IMR-90 (cell line): ENCODE measurements at regions not wholly inside any gene's neighbourhood (a gene's known extent, or its start where the extent isn't known, plus 50 kb on each side); places are given as distances from the start of the nearest gene placed in this dataset.

Experiments used
- ATAC-seq: fragments of 200-7000 bp; cut with Tn5 transposase; 2 replicates; pipeline ENCODE4 v1.9.1; 2020; ENCODE audit warnings: low read depth, mild to moderate bottlenecking, moderate library complexity
- BruUV-seq: library from RNA; stranded (reverse); fragments of 400-500 nt; replicated peaks from 2 replicates; lab custom pipeline; 2021; lab: Mats Ljungman, UMichigan
- CTCF ChIA-PET: fragments of 300-600 bp; formaldehyde crosslinking; extraction: SDS; loops from one replicate; lab custom pipeline; 2021; ENCODE audit warnings: antibody characterized with exemption; lab: Yijun Ruan, JAX
- POLR2A ChIA-PET: fragments of 300-600 bp; sonication (Branson Sonifier 250); formaldehyde crosslinking; loops from one replicate; lab custom pipeline; 2022; ENCODE audit warnings: antibody characterized with exemption; ENCODE audit not compliant: unreplicated experiment; lab: Charles Lee
- DNase-seq: peaks from one replicate; pipeline ENCODE4 v3.0.0; 2013
- H2AFZ ChIP-seq: replicated peaks from 2 replicates; pipeline ENCODE3; 2013; ENCODE audit warnings: low read length, mild to moderate bottlenecking; ENCODE audit not compliant: poor library complexity
- H2AK5ac ChIP-seq: 2 replicates; pipeline ENCODE4 v1.6.1; 2013; ENCODE audit warnings: low read depth, low read length, inconsistent platforms
- H2AK9ac ChIP-seq: replicated peaks from 2 replicates; pipeline ENCODE3; 2013; ENCODE audit warnings: mild to moderate bottlenecking, low read depth, low read length, moderate library complexity; ENCODE audit not compliant: poor library complexity
- H2BK120ac ChIP-seq: 2 replicates; pipeline ENCODE4 v1.6.1; 2013; ENCODE audit warnings: low read depth, low read length, inconsistent platforms
- H2BK15ac ChIP-seq: 3 replicates; pipeline ENCODE4 v1.6.1; 2013; ENCODE audit warnings: low read depth, low read length, inconsistent platforms
- H2BK20ac ChIP-seq: 2 replicates; pipeline ENCODE4 v1.6.1; 2013; ENCODE audit warnings: low read depth, mild to moderate bottlenecking, inconsistent platforms, low read length, moderate library complexity
- H2BK5ac ChIP-seq: 2 replicates; pipeline ENCODE4 v1.6.1; 2013; ENCODE audit warnings: mild to moderate bottlenecking, low read depth, low read length, inconsistent platforms; ENCODE audit not compliant: poor library complexity, severe bottlenecking
- H3K14ac ChIP-seq: replicated peaks from 2 replicates; pipeline ENCODE4 v1.6.1; 2013; ENCODE audit warnings: low read depth, low read length, inconsistent platforms
- H3K18ac ChIP-seq: 2 replicates; pipeline ENCODE4 v1.6.1; 2013; ENCODE audit warnings: low read depth, low read length, control low read depth
- H3K23ac ChIP-seq: 2 replicates; pipeline ENCODE4 v1.6.1; 2013; ENCODE audit warnings: low read depth, low read length, inconsistent platforms
- H3K27ac ChIP-seq: 2 replicates; pipeline ENCODE4 v1.5.1; 2013; ENCODE audit warnings: mild to moderate bottlenecking, control low read depth, low read length; ENCODE audit not compliant: insufficient read depth
- H3K27me3 ChIP-seq: 2 replicates; pipeline ENCODE4 v1.6.1; 2013; ENCODE audit warnings: low read length; ENCODE audit not compliant: control insufficient read depth, insufficient read depth
- H3K36me3 ChIP-seq: 2 replicates; pipeline ENCODE4 v1.6.1; 2013; ENCODE audit warnings: low read length, mixed read lengths; ENCODE audit not compliant: control insufficient read depth, insufficient read depth
- H3K4ac ChIP-seq: 2 replicates; pipeline ENCODE4 v1.6.1; 2013; ENCODE audit warnings: low read depth, low read length, inconsistent platforms
- H3K4me1 ChIP-seq: 2 replicates; pipeline ENCODE4 v1.6.1; 2013; ENCODE audit warnings: low read length, mixed read lengths; ENCODE audit not compliant: control insufficient read depth, insufficient read depth
- H3K4me2 ChIP-seq: 2 replicates; pipeline ENCODE4 v1.6.1; 2013; ENCODE audit warnings: low read depth, mild to moderate bottlenecking, control low read depth, low read length, moderate library complexity
- H3K4me3 ChIP-seq: 2 replicates; pipeline ENCODE4 v1.5.1; 2013; ENCODE audit warnings: low read depth, mild to moderate bottlenecking, control low read depth, low read length, moderate library complexity; ENCODE audit not compliant: insufficient read depth
- H3K56ac ChIP-seq: 2 replicates; pipeline ENCODE4 v1.6.1; 2013; ENCODE audit warnings: low read length, inconsistent platforms; ENCODE audit not compliant: insufficient read depth; ENCODE audit errors: extremely low read depth
- H3K79me1 ChIP-seq, 2 experiments: 2 replicates each; pipeline ENCODE4 v1.6.1; 2013; ENCODE audit warnings: low read length in 2 of 2, inconsistent platforms in 1 of 2, low read depth in 1 of 2
- H3K9ac ChIP-seq: 2 replicates; pipeline ENCODE4 v1.6.1; 2013; ENCODE audit warnings: low read depth, low read length, control low read depth
- H3K9me1 ChIP-seq: 2 replicates; pipeline ENCODE4 v1.6.1; 2013; ENCODE audit warnings: low read length, inconsistent platforms; ENCODE audit not compliant: insufficient read depth
- H3K9me3 ChIP-seq: 2 replicates; pipeline ENCODE4 v1.6.1; 2013; ENCODE audit warnings: low read length; ENCODE audit not compliant: control insufficient read depth, insufficient read depth
- H4K20me1 ChIP-seq: 2 replicates; pipeline ENCODE4 v1.6.1; 2013; ENCODE audit warnings: low read length, inconsistent platforms; ENCODE audit not compliant: insufficient read depth
- H4K5ac ChIP-seq: 2 replicates; pipeline ENCODE4 v1.6.1; 2013; ENCODE audit warnings: mild to moderate bottlenecking, low read depth, low read length, control low read depth
- H4K8ac ChIP-seq, 2 experiments: 2 replicates each; pipeline ENCODE4 v1.6.1; 2013; ENCODE audit warnings: low read depth in 2 of 2, low read length in 2 of 2, control low read depth in 1 of 2, inconsistent platforms in 1 of 2
- H4K91ac ChIP-seq: 2 replicates; pipeline ENCODE4 v1.6.1; 2013; ENCODE audit warnings: low read depth, low read length, inconsistent platforms; ENCODE audit not compliant: insufficient read depth
- BHLHE40 ChIP-seq: fragments of 150-350 bp; IDR thresholded peaks from 2 replicates; pipeline ENCODE4 v1.6.1; 2016; ENCODE audit warnings: mild to moderate bottlenecking, low read depth, low read length
- CEBPB ChIP-seq: IDR thresholded peaks from 2 replicates; pipeline ENCODE4 v1.6.1; 2012; ENCODE audit warnings: low read depth, low read length, improper control_type of control experiment
- CHD1 ChIP-seq: IDR thresholded peaks from 2 replicates; pipeline ENCODE4 v1.6.1; 2012; ENCODE audit warnings: low read depth, low read length, improper control_type of control experiment
- CTCF ChIP-seq: conservative IDR thresholded peaks from 2 replicates; pipeline ENCODE4 v1.5.1; 2012; ENCODE audit warnings: mild to moderate bottlenecking, low read depth, low read length, improper control_type of control experiment
- FOS ChIP-seq: fragments of 150-350 bp; IDR thresholded peaks from 2 replicates; pipeline ENCODE4 v1.6.1; 2016; ENCODE audit warnings: low read depth, low read length
- MAFK ChIP-seq: IDR thresholded peaks from 2 replicates; pipeline ENCODE4 v1.6.1; 2012; ENCODE audit warnings: low read depth, low read length, improper control_type of control experiment
- MAZ ChIP-seq: IDR thresholded peaks from 2 replicates; pipeline ENCODE4 v1.6.1; 2012; ENCODE audit warnings: low read depth, mild to moderate bottlenecking, low read length, improper control_type of control experiment, moderate library complexity, borderline replicate concordance
- MXI1 ChIP-seq: IDR thresholded peaks from 2 replicates; pipeline ENCODE4 v1.6.1; 2012; ENCODE audit warnings: low read depth, mild to moderate bottlenecking, low read length, moderate library complexity, borderline replicate concordance
- NFE2L2 ChIP-seq: fragments of 150-350 bp; IDR thresholded peaks from 2 replicates; pipeline ENCODE4 v1.6.1; 2016; ENCODE audit warnings: low read depth, mild to moderate bottlenecking, low read length
- POLR2A ChIP-seq: IDR thresholded peaks from 2 replicates; pipeline ENCODE4 v1.6.1; 2012; ENCODE audit warnings: mild to moderate bottlenecking, low read depth, low read length
- RAD21 ChIP-seq: IDR thresholded peaks from 2 replicates; pipeline ENCODE4 v1.6.1; 2012; ENCODE audit warnings: low read length, improper control_type of control experiment
- RCOR1 ChIP-seq: IDR thresholded peaks from 2 replicates; pipeline ENCODE4 v1.6.1; 2012; ENCODE audit warnings: mild to moderate bottlenecking, low read length, improper control_type of control experiment; ENCODE audit not compliant: insufficient replicate concordance
- RFX5 ChIP-seq: IDR thresholded peaks from 2 replicates; pipeline ENCODE4 v1.8.0; 2012; ENCODE audit warnings: low read depth, mild to moderate bottlenecking, low read length, moderate library complexity
- SMC3 ChIP-seq: fragments of 150-350 bp; IDR thresholded peaks from 2 replicates; pipeline ENCODE4 v1.6.1; 2016; ENCODE audit warnings: low read depth, mild to moderate bottlenecking, antibody characterized with exemption, low read length, moderate library complexity
- WGBS, 2 experiments: methylation state at CpG; one replicate each; pipeline versions ENCODE4 v1.1.5 to v1.1.7; 2013; ENCODE audit warnings: missing lambda C conversion rate in 2 of 2; ENCODE audit not compliant: insufficient read length in 1 of 2; ENCODE audit errors: extremely low coverage in 2 of 2; 5-methylcytosine and 5-hydroxymethylcytosine counted together
- dilution Hi-C: fragments of 300-500 bp; cut with HindIII; formaldehyde crosslinking; loops from one replicate; pipeline ENCODE4 v1.14.3; 2018; ENCODE audit warnings: low sequenced_read_pairs; ENCODE audit not compliant: unreplicated experiment
- in situ Hi-C: fragments of 300-500 bp; cut with MboI; formaldehyde crosslinking; loops from 3 replicates; pipeline ENCODE4 v1.14.3; 2019; ENCODE audit warnings: low sequenced_read_pairs, inconsistent platforms, mixed read lengths
- intact Hi-C: fragments of 100-400 bp; cut with micrococcal nuclease; formaldehyde crosslinking; loops from 2 replicates; pipeline ENCODE4 v1.10.0; 2022
- TF ChIP-seq, protein P1 (sequence below): fragments of 150-350 bp; IDR thresholded peaks from 2 replicates; pipeline ENCODE4 v1.6.1; 2017; ENCODE audit warnings: mild to moderate bottlenecking, antibody characterized with exemption, low read length, low read depth
- TF ChIP-seq, protein P2 (sequence below): fragments of 150-350 bp; IDR thresholded peaks from 2 replicates; pipeline ENCODE4 v1.6.1; 2016; ENCODE audit warnings: low read depth, mild to moderate bottlenecking, low read length, moderate library complexity, borderline replicate concordance

DNA sequence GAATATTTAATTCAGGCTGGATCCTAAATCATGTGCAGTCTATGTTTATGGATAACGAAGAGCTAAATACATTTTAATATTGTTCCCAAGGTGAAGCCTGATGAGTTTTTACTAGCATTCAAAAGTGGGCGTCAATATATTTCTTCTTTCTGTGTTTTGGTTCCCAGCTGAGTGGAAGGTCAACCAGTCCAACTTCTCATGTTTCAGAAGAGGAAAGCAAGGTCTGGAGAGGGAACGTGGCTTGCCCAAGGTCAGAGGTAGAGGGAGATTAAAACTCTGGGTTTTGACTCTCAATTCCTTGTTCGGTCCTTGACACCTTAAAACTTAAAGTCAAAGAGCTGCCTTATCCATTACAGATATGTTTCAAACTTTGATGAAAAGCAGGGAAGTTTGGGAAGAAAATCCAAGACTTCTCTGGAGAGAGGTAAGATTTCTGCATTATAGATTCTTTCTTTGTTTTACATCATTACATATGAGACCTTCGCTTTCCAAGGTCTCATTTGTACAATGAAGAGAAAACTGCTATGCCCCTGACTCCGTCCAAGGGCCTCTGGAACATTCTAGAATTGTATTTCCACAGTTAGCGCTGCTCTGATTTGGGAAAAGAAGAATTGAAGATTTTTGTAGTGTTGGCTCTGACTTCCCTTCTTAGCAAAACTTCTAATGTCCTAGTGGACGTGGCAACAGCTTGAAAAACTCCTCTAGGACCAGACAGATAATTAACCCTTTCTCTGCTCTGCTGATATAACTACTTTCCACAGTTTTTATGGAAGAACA is 57.7 kb upstream of the HES1 start:
- H3K36me3 ChIP-seq, result no peaks in the 10 kb centered on the region
- no peak overlapping the region for H2AK5ac ChIP-seq
- POLR2A ChIA-PET, result no interaction called here
- H3K18ac ChIP-seq, result no peak overlapping the region
- H2AK9ac ChIP-seq, result no peak overlapping the region
- dilution Hi-C loops (no loop called here), intact Hi-C loops (no loop called here), in situ Hi-C loops (no loop called here)
- H4K5ac ChIP-seq, result no peak overlapping the region
- DNase-seq (no peak), ATAC-seq (no peak)
- H2BK20ac ChIP-seq, result no peak overlapping the region
- no peaks in the 10 kb centered on the region for H3K4me1 ChIP-seq
- H2BK15ac ChIP-seq, result no peak overlapping the region
- no peak overlapping the region for H3K56ac ChIP-seq
- no peak overlapping the region for H2BK5ac ChIP-seq
- no peak for TF ChIP-seq CTCF
- TF ChIP-seq RAD21, result no peak
- no peak for TF ChIP-seq RFX5
- no peak for TF ChIP-seq SMC3
- TF ChIP-seq NFE2L2, result no peak
- no peak for TF ChIP-seq CEBPB
- no peak for TF ChIP-seq MAFK
- TF ChIP-seq FOS, result no peak
- TF ChIP-seq CHD1, result no peak
- no peak for TF ChIP-seq MAZ
- no peak for TF ChIP-seq POLR2A
- TF ChIP-seq, protein P1, sequence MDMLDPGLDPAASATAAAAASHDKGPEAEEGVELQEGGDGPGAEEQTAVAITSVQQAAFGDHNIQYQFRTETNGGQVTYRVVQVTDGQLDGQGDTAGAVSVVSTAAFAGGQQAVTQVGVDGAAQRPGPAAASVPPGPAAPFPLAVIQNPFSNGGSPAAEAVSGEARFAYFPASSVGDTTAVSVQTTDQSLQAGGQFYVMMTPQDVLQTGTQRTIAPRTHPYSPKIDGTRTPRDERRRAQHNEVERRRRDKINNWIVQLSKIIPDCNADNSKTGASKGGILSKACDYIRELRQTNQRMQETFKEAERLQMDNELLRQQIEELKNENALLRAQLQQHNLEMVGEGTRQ, result no peak
- TF ChIP-seq BHLHE40, result no peak
- TF ChIP-seq, protein P2, sequence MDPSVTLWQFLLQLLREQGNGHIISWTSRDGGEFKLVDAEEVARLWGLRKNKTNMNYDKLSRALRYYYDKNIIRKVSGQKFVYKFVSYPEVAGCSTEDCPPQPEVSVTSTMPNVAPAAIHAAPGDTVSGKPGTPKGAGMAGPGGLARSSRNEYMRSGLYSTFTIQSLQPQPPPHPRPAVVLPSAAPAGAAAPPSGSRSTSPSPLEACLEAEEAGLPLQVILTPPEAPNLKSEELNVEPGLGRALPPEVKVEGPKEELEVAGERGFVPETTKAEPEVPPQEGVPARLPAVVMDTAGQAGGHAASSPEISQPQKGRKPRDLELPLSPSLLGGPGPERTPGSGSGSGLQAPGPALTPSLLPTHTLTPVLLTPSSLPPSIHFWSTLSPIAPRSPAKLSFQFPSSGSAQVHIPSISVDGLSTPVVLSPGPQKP, result no peak
- TF ChIP-seq RCOR1, result no peak
- TF ChIP-seq MXI1, result no peak
- no CpG with 5 or more reads among the region's 8 CpGs for WGBS, 2 experiments
- no TSS peak for BruUV-seq
- no peaks in the 10 kb centered on the region for H4K20me1 ChIP-seq
- CTCF ChIA-PET, result no interaction called here
- no peaks in the 10 kb centered on the region for H3K79me1 ChIP-seq
- no peak overlapping the region for H4K91ac ChIP-seq
- H3K9me1 ChIP-seq, result no peaks in the 10 kb centered on the region
- no peak overlapping the region for H3K14ac ChIP-seq
- no peak overlapping the region for H3K4me2 ChIP-seq
- H3K4me3 ChIP-seq, result no peak overlapping the region
- H2AFZ ChIP-seq, result no peak overlapping the region
- H3K27me3 ChIP-seq, result peaks cover 53% of the 10 kb centered on the region
- no peak overlapping the region for H3K9ac ChIP-seq
- H3K27ac ChIP-seq, result no peak overlapping the region
- H3K9me3 ChIP-seq, result peaks cover 2% of the 10 kb centered on the region
- no peak overlapping the region for H2BK120ac ChIP-seq
- no peak overlapping the region for H3K23ac ChIP-seq
- H3K4ac ChIP-seq, result no peak overlapping the region
- no peak overlapping the region for H4K8ac ChIP-seq
